Endothelial cell of umbilical vein (primary cell): ENCODE measurements at regions not wholly inside any gene's neighbourhood (a gene's known extent, or its start where the extent isn't known, plus 50 kb on each side); places are given as distances from the start of the nearest gene placed in this dataset.
"Not testable (repeated sequence)": the region's sequence is repeated elsewhere in the genome, so short reads cannot be mapped to it uniquely, and the experiment has no call there.

Experiments
- CTCF ChIP-seq, 2 donors: IDR thresholded peaks; 1 replicate in 1 of 2; 2 replicates in 1 of 2; pipeline ENCODE4 v1.5.1; 2011; ENCODE audit warnings: low read length in 2 of 2, mild to moderate bottlenecking in 2 of 2, moderate library complexity in 2 of 2, control low read depth in 1 of 2, inconsistent platforms in 1 of 2, low read depth in 1 of 2; ENCODE audit not compliant: insufficient read depth in 1 of 2; ENCODE audit errors: extremely low read depth in 1 of 2
- EZH2 ChIP-seq: IDR thresholded peaks from 2 replicates; pipeline ENCODE4 v1.6.1; 2012; ENCODE audit warnings: borderline replicate concordance, low read depth, mild to moderate bottlenecking, moderate library complexity, low read length, inconsistent platforms; ENCODE audit not compliant: severe bottlenecking
- JUN ChIP-seq: IDR thresholded peaks from 2 replicates; pipeline ENCODE4 v1.6.1; 2011; ENCODE audit warnings: borderline replicate concordance, low read depth; ENCODE audit not compliant: insufficient read length, insufficient read depth
- POLR2A ChIP-seq: IDR thresholded peaks from 2 replicates; pipeline ENCODE4 v1.6.1; 2012; ENCODE audit warnings: low read depth, mild to moderate bottlenecking, control low read depth, low read length
- POLR2AphosphoS5 ChIP-seq: IDR thresholded peaks from 2 replicates; pipeline ENCODE4 v1.6.1; 2012; ENCODE audit warnings: low read depth, mild to moderate bottlenecking, control low read depth, low read length, moderate library complexity; ENCODE audit not compliant: insufficient read depth

- not testable (repeated sequence) for TF ChIP-seq POLR2A; POLR2AphosphoS5; CTCF (IDR thresholded peaks at IDR 0.05; ENCODE audit: extremely low read depth in 1 of 2, insufficient read depth in 1 of 2, low read depth in 1 of 2, low read length in 2 of 2); EZH2; JUN
Observed at GRCh38 chr1:81250825-81251224, 549.9 kb upstream of the ADGRL2 start.
